NT2/D1 (cell line): ENCODE measurements at regions not wholly inside any gene's neighbourhood (a gene's known extent, or its start where the extent isn't known, plus 50 kb on each side); places are given as distances from the start of the nearest gene placed in this dataset.

ENCODE experiments used
- DNase-seq: peaks from one replicate; pipeline ENCODE4 v3.0.0-alpha.2; 2011; ENCODE audit warnings: low read depth, low spot score
- H3K27me3 ChIP-seq: 2 replicates; pipeline ENCODE4 v1.6.0; 2011; ENCODE audit warnings: mild to moderate bottlenecking; ENCODE audit not compliant: insufficient read length, insufficient read depth
- H3K36me3 ChIP-seq: 2 replicates; pipeline ENCODE4 v1.6.1; 2011; ENCODE audit warnings: mild to moderate bottlenecking, low read length, mixed read lengths; ENCODE audit not compliant: insufficient read depth, insufficient read length
- H3K4me1 ChIP-seq: 2 replicates; pipeline ENCODE4 v1.5.1; 2011; ENCODE audit not compliant: insufficient read depth, insufficient read length
- H3K4me3 ChIP-seq: 2 replicates; pipeline ENCODE4 v1.5.1; 2011; ENCODE audit warnings: low read depth; ENCODE audit not compliant: insufficient read length
- H3K9ac ChIP-seq: 2 replicates; pipeline ENCODE4 v1.6.0; 2011; ENCODE audit warnings: low read depth; ENCODE audit not compliant: insufficient read length
- H3K9me3 ChIP-seq: 2 replicates; pipeline ENCODE4 v1.5.1; 2011; ENCODE audit warnings: mild to moderate bottlenecking, low read length; ENCODE audit not compliant: insufficient read depth
- SUZ12 ChIP-seq: IDR thresholded peaks from 2 replicates; pipeline ENCODE4 v1.6.1; 2011; ENCODE audit not compliant: insufficient read length, insufficient read depth; ENCODE audit errors: extremely low read depth
- YY1 ChIP-seq: IDR thresholded peaks from 2 replicates; pipeline ENCODE4 v1.6.1; 2011; ENCODE audit not compliant: insufficient read length, insufficient read depth
- ZNF274 ChIP-seq: IDR thresholded peaks from 2 replicates; pipeline ENCODE4 v1.6.1; 2011; ENCODE audit warnings: mild to moderate bottlenecking, low read depth, low read length

GRCh38 chr3:35562141-35562540 lies 77.2 kb upstream of the ARPP21 start:
- Histone ChIP-seq H3K4me3 (no peak overlapping the region), H3K36me3 (no peaks in the 10 kb centered on the region), H3K9me3 (no peaks in the 10 kb centered on the region), H3K27me3 (no peaks in the 10 kb centered on the region), H3K9ac (no peak overlapping the region), H3K4me1 (no peaks in the 10 kb centered on the region)
- DNase-seq, result no peak
- TF ChIP-seq YY1 (no peak), ZNF274 (no peak), SUZ12 (no peak)

GRCh38 chr3:35565048-35565447 lies 74.3 kb upstream of the ARPP21 start:
- H3K9me3 ChIP-seq, result no peaks in the 10 kb centered on the region
- no peaks in the 10 kb centered on the region for H3K36me3 ChIP-seq
- TF ChIP-seq ZNF274 (no peak), YY1 (no peak), SUZ12 (no peak)
- DNase-seq, result no peak
- no peak overlapping the region for H3K4me3 ChIP-seq
- H3K27me3 ChIP-seq, result no peaks in the 10 kb centered on the region
- no peaks in the 10 kb centered on the region for H3K4me1 ChIP-seq
- no peak overlapping the region for H3K9ac ChIP-seq
